SK-N-MC (cell line): ENCODE measurements at regions not wholly inside any gene's neighbourhood (a gene's known extent, or its start where the extent isn't known, plus 50 kb on each side); places are given as distances from the start of the nearest gene placed in this dataset.

Experiments
- EZH2 ChIP-seq: fragments of 200-600 bp; sonication (generic); IDR thresholded peaks from one replicate; pipeline ENCODE4 v1.6.1; 2017; ENCODE audit warnings: antibody characterized with exemption
- FOXP2 ChIP-seq: optimal IDR thresholded peaks from 2 replicates; pipeline ENCODE3; 2011; ENCODE audit warnings: mild to moderate bottlenecking, moderate library complexity; ENCODE audit not compliant: insufficient read depth; ENCODE audit errors: extremely low read length, control extremely low read depth
- POLR2AphosphoS5 ChIP-seq: IDR thresholded peaks from 2 replicates; pipeline ENCODE4 v1.6.1; 2012; ENCODE audit warnings: mild to moderate bottlenecking, low read depth, low read length, borderline replicate concordance

GRCh38 chr2:9771481-9772017 is 71.7 kb upstream of the TAF1B start:
- TF ChIP-seq POLR2AphosphoS5: no peak
- TF ChIP-seq EZH2: no peak
- no peak for TF ChIP-seq FOXP2
